WTC11 (cell line): ENCODE measurements at regions not wholly inside any gene's neighbourhood (a gene's known extent, or its start where the extent isn't known, plus 50 kb on each side); places are given as distances from the start of the nearest gene placed in this dataset.

ENCODE experiments used
- ATAC-seq: fragments of 200-7000 bp; cut with Tn5 transposase; 2 replicates; pipeline ENCODE4 v1.10.0; 2021; ENCODE audit warnings: mild to moderate bottlenecking, moderate library complexity
- CTCF ChIA-PET: fragments of 300-600 bp; sonication (Branson Sonifier 250); formaldehyde crosslinking; loops from one replicate; lab custom pipeline; 2021; ENCODE audit warnings: antibody characterized with exemption; lab: Charles Lee
- POLR2A ChIA-PET: fragments of 350-600 bp; sonication (Branson Sonifier 250); formaldehyde crosslinking; loops from one replicate; lab custom pipeline; 2021; ENCODE audit warnings: antibody characterized with exemption; lab: Charles Lee
- DNase-seq: peaks from one replicate; pipeline ENCODE4 v3.0.0; 2021; ENCODE audit warnings: low spot score
- H3K27ac Mint-ChIP-seq: 2 replicates; pipeline ENCODE4 v1.8.0; 2021; ENCODE audit warnings: mixed read lengths
- H3K27me3 Mint-ChIP-seq: 2 replicates; pipeline ENCODE4 v1.8.0; 2021; ENCODE audit warnings: low read depth, mild to moderate bottlenecking, moderate library complexity, mixed read lengths
- H3K36me3 Mint-ChIP-seq: 2 replicates; pipeline ENCODE4 v1.8.0; 2021; ENCODE audit warnings: mixed read lengths
- H3K4me1 Mint-ChIP-seq: 2 replicates; pipeline ENCODE4 v1.8.0; 2022; ENCODE audit warnings: mixed read lengths
- H3K4me3 Mint-ChIP-seq: 2 replicates; pipeline ENCODE4 v1.8.0; 2021; ENCODE audit warnings: mild to moderate bottlenecking, moderate library complexity, mixed read lengths
- H3K9me3 Mint-ChIP-seq: 2 replicates; pipeline ENCODE4 v1.8.0; 2021; ENCODE audit warnings: mixed read lengths
- ATF1 ChIP-seq: sonication (generic); formaldehyde crosslinking; IDR thresholded peaks from 2 replicates; pipeline ENCODE4 v1.8.1; 2023; ENCODE audit warnings: mild to moderate bottlenecking, moderate library complexity, missing genetic modification reagents
- ATF3 ChIP-seq: sonication (generic); formaldehyde crosslinking; conservative IDR thresholded peaks from 2 replicates; pipeline ENCODE4 v1.8.1; 2022; ENCODE audit warnings: mild to moderate bottlenecking, missing genetic modification reagents
- ERG ChIP-seq: fragments of 250-450 bp; sonication (Bioruptor Pico); IDR thresholded peaks from 2 replicates; pipeline ENCODE4 v1.8.0; 2021; ENCODE audit warnings: mild to moderate bottlenecking
- FOXJ3 ChIP-seq: sonication (generic); formaldehyde crosslinking; IDR thresholded peaks from 2 replicates; pipeline ENCODE4 v1.9.0; 2021; ENCODE audit warnings: missing genetic modification reagents, mild to moderate bottlenecking, borderline replicate concordance
- FOXK1 ChIP-seq: sonication (generic); formaldehyde crosslinking; IDR thresholded peaks from 2 replicates; pipeline ENCODE4 v1.8.0; 2022; ENCODE audit warnings: mild to moderate bottlenecking, moderate library complexity, missing genetic modification reagents
- FOXP1 ChIP-seq: sonication (generic); formaldehyde crosslinking; IDR thresholded peaks from 2 replicates; pipeline ENCODE4 v1.8.0; 2022; ENCODE audit warnings: missing genetic modification reagents, mild to moderate bottlenecking, moderate library complexity, borderline replicate concordance
- GRHL2 ChIP-seq: fragments of 250-450 bp; sonication (Bioruptor Pico); IDR thresholded peaks from 2 replicates; pipeline ENCODE4 v1.8.0; 2022; ENCODE audit warnings: mild to moderate bottlenecking, moderate library complexity; ENCODE audit not compliant: insufficient replicate concordance, severe bottlenecking
- IRF2 ChIP-seq: sonication (generic); formaldehyde crosslinking; IDR thresholded peaks from 2 replicates; pipeline ENCODE4 v1.8.0; 2022; ENCODE audit warnings: low read depth, missing genetic modification reagents, borderline replicate concordance
- OVOL2 ChIP-seq: fragments of 250-450 bp; sonication (Bioruptor Pico); IDR thresholded peaks from 2 replicates; pipeline ENCODE4 v1.9.0; 2021; ENCODE audit warnings: mild to moderate bottlenecking, borderline replicate concordance
- PREB ChIP-seq: sonication (generic); formaldehyde crosslinking; IDR thresholded peaks from 2 replicates; pipeline ENCODE4 v1.8.1; 2022; ENCODE audit warnings: mild to moderate bottlenecking, missing genetic modification reagents, moderate library complexity, borderline replicate concordance
- RORB ChIP-seq: fragments of 250-450 bp; sonication (Bioruptor Pico); IDR thresholded peaks from 2 replicates; pipeline ENCODE4 v1.9.0; 2021; ENCODE audit warnings: mild to moderate bottlenecking
- SOX15 ChIP-seq: fragments of 250-450 bp; sonication (Bioruptor Pico); IDR thresholded peaks from 2 replicates; pipeline ENCODE4 v1.9.0; 2021; ENCODE audit warnings: mild to moderate bottlenecking
- TEAD1 ChIP-seq: sonication (generic); formaldehyde crosslinking; IDR thresholded peaks from 2 replicates; pipeline ENCODE4 v1.8.0; 2022; ENCODE audit warnings: mild to moderate bottlenecking, missing genetic modification reagents
- USF2 ChIP-seq: sonication (generic); formaldehyde crosslinking; IDR thresholded peaks from 2 replicates; pipeline ENCODE4 v1.8.1; 2023; ENCODE audit warnings: mild to moderate bottlenecking, missing genetic modification reagents, moderate library complexity
- ZNF423 ChIP-seq: fragments of 250-450 bp; sonication (Bioruptor Pico); IDR thresholded peaks from 2 replicates; pipeline ENCODE4 v2.1.2; 2022; ENCODE audit warnings: mild to moderate bottlenecking, moderate library complexity
- ZNF512 ChIP-seq: sonication (generic); formaldehyde crosslinking; IDR thresholded peaks from 2 replicates; pipeline ENCODE4 v1.8.1; 2022; ENCODE audit warnings: missing genetic modification reagents, borderline replicate concordance
- TF ChIP-seq, protein P1 (sequence below): sonication (generic); formaldehyde crosslinking; IDR thresholded peaks from 2 replicates; pipeline ENCODE4 v1.8.1; 2023; ENCODE audit warnings: mild to moderate bottlenecking, missing genetic modification reagents
- TF ChIP-seq, protein P2 (sequence below): fragments of 250-450 bp; sonication (Bioruptor Pico); IDR thresholded peaks from 2 replicates; pipeline ENCODE4 v1.9.0; 2021; ENCODE audit warnings: mild to moderate bottlenecking
- TF ChIP-seq, protein P3 (sequence below): fragments of 200-600 bp; IDR thresholded peaks from 2 replicates; pipeline ENCODE4 v1.8.0; 2022; ENCODE audit warnings: antibody characterized with exemption
- TF ChIP-seq, protein P4 (sequence below): sonication (generic); formaldehyde crosslinking; IDR thresholded peaks from 2 replicates; pipeline ENCODE4 v1.8.1; 2023; ENCODE audit warnings: mild to moderate bottlenecking, moderate library complexity, missing genetic modification reagents

DNA sequence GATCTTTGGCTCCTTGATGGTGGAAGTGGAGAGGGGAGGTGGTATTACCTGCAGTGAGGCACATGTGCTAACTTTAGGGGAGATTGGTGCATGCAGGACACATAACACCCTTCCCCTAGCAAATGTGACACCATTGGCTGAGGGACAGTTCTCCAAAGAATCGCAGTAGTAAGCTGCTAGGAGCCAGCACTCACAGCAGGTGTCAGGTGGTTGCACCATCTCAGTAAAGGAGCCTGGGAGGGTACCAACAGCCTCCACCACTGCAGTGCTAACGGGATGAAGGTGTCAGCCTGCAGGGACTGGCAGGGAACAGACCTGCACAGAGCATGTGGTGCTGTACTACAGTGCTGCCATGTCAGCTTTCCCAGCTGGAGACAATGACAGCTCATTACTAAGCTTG, 127.3 kb upstream of the PIEZO2 start:
- Mint-ChIP-seq H3K9me3 (peaks cover 21% of the 10 kb centered on the region), H3K4me3 (no peak overlapping the region), H3K27me3 (no peaks in the 10 kb centered on the region), H3K4me1 (peaks cover 6% of the 10 kb centered on the region; the same call in 1 of the 2 replicates), H3K27ac (no peak overlapping the region)
- POLR2A ChIA-PET = no interaction called here
- CTCF ChIA-PET = no interaction called here
- ATAC-seq (no peak), DNase-seq (no peak)
- TF ChIP-seq PREB (CRISPR knock-in tag) (no peak), OVOL2 (CRISPR knock-in tag) (no peak), ERG (CRISPR knock-in tag) (no peak), SOX15 (CRISPR knock-in tag) (no peak), FOXJ3 (no peak), ZNF512 (CRISPR knock-in tag) (no peak), IRF2 (CRISPR knock-in tag) (no peak), TEAD1 (CRISPR knock-in tag) (no peak), FOXP1 (CRISPR knock-in tag) (no peak), RORB (CRISPR knock-in tag) (no peak), ZNF423 (CRISPR knock-in tag) (no peak), FOXK1 (CRISPR knock-in tag) (no peak)
- TF ChIP-seq, protein P1, sequence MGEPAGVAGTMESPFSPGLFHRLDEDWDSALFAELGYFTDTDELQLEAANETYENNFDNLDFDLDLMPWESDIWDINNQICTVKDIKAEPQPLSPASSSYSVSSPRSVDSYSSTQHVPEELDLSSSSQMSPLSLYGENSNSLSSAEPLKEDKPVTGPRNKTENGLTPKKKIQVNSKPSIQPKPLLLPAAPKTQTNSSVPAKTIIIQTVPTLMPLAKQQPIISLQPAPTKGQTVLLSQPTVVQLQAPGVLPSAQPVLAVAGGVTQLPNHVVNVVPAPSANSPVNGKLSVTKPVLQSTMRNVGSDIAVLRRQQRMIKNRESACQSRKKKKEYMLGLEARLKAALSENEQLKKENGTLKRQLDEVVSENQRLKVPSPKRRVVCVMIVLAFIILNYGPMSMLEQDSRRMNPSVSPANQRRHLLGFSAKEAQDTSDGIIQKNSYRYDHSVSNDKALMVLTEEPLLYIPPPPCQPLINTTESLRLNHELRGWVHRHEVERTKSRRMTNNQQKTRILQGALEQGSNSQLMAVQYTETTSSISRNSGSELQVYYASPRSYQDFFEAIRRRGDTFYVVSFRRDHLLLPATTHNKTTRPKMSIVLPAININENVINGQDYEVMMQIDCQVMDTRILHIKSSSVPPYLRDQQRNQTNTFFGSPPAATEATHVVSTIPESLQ (CRISPR knock-in tag) = no peak
- TF ChIP-seq, protein P2, sequence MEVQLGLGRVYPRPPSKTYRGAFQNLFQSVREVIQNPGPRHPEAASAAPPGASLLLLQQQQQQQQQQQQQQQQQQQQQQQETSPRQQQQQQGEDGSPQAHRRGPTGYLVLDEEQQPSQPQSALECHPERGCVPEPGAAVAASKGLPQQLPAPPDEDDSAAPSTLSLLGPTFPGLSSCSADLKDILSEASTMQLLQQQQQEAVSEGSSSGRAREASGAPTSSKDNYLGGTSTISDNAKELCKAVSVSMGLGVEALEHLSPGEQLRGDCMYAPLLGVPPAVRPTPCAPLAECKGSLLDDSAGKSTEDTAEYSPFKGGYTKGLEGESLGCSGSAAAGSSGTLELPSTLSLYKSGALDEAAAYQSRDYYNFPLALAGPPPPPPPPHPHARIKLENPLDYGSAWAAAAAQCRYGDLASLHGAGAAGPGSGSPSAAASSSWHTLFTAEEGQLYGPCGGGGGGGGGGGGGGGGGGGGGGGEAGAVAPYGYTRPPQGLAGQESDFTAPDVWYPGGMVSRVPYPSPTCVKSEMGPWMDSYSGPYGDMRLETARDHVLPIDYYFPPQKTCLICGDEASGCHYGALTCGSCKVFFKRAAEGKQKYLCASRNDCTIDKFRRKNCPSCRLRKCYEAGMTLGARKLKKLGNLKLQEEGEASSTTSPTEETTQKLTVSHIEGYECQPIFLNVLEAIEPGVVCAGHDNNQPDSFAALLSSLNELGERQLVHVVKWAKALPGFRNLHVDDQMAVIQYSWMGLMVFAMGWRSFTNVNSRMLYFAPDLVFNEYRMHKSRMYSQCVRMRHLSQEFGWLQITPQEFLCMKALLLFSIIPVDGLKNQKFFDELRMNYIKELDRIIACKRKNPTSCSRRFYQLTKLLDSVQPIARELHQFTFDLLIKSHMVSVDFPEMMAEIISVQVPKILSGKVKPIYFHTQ (CRISPR knock-in tag) = no peak
- TF ChIP-seq, all 79 proteins: peak for 0
- H3K36me3 Mint-ChIP-seq = peaks cover 7% of the 10 kb centered on the region

- H3K36me3 Mint-ChIP-seq = peaks cover 2% of the 10 kb centered on the region; the same call in 1 of the 2 replicates
- H3K9me3 Mint-ChIP-seq = peaks cover 12% of the 10 kb centered on the region
- H3K27ac Mint-ChIP-seq = no peak overlapping the region
- H3K4me1 Mint-ChIP-seq = peaks cover 6% of the 10 kb centered on the region; the same call in 1 of the 2 replicates
- POLR2A ChIA-PET = no interaction called here
- no peak overlapping the region for H3K4me3 Mint-ChIP-seq
- ATAC-seq (no peak), DNase-seq (no peak)
- no peaks in the 10 kb centered on the region for H3K27me3 Mint-ChIP-seq
- CTCF ChIA-PET = interaction anchor here (1.9 kb wide), 1 partner anchor 36 kb away, joined by 4 read pairs; no protein-coding TSS in a partner anchor
- TF ChIP-seq, protein P3, sequence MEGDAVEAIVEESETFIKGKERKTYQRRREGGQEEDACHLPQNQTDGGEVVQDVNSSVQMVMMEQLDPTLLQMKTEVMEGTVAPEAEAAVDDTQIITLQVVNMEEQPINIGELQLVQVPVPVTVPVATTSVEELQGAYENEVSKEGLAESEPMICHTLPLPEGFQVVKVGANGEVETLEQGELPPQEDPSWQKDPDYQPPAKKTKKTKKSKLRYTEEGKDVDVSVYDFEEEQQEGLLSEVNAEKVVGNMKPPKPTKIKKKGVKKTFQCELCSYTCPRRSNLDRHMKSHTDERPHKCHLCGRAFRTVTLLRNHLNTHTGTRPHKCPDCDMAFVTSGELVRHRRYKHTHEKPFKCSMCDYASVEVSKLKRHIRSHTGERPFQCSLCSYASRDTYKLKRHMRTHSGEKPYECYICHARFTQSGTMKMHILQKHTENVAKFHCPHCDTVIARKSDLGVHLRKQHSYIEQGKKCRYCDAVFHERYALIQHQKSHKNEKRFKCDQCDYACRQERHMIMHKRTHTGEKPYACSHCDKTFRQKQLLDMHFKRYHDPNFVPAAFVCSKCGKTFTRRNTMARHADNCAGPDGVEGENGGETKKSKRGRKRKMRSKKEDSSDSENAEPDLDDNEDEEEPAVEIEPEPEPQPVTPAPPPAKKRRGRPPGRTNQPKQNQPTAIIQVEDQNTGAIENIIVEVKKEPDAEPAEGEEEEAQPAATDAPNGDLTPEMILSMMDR = no peak
- TF ChIP-seq USF2 (CRISPR knock-in tag) (no peak), GRHL2 (CRISPR knock-in tag) (no peak), ATF1 (CRISPR knock-in tag) (no peak), ATF3 (CRISPR knock-in tag) (no peak)
- TF ChIP-seq, protein P4, sequence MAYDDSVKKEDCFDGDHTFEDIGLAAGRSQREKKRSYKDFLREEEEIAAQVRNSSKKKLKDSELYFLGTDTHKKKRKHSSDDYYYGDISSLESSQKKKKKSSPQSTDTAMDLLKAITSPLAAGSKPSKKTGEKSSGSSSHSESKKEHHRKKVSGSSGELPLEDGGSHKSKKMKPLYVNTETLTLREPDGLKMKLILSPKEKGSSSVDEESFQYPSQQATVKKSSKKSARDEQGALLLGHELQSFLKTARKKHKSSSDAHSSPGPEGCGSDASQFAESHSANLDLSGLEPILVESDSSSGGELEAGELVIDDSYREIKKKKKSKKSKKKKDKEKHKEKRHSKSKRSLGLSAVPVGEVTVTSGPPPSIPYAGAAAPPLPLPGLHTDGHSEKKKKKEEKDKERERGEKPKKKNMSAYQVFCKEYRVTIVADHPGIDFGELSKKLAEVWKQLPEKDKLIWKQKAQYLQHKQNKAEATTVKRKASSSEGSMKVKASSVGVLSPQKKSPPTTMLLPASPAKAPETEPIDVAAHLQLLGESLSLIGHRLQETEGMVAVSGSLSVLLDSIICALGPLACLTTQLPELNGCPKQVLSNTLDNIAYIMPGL (CRISPR knock-in tag) = no peak
Measured at GRCh38 chr18:11274144-11274794, 124.9 kb upstream of the PIEZO2 start.
